ENCODE measurements at regions not wholly inside any gene's neighbourhood (a gene's known extent, or its start where the extent isn't known, plus 50 kb on each side); places are given as distances from the start of the nearest gene placed in this dataset.

GRCh38 chr12:118743896-118744700 is 237.2 kb upstream of the SRRM4 start:
- no peak overlapping the region for H3K4me3 ChIP-seq (ENCODE audit: low read length)
- no peak for DNase-seq (ENCODE audit: low read depth)
- no peak for TF ChIP-seq CTCF (conservative IDR thresholded peaks at IDR 0.05; ENCODE audit: low read length)

- no peak overlapping the region for H3K4me3 ChIP-seq (ENCODE audit: low read length)
- DNase-seq (ENCODE audit: low read depth), result no peak
- no peak for TF ChIP-seq CTCF (conservative IDR thresholded peaks at IDR 0.05; ENCODE audit: low read length)
Measured at GRCh38 chr12:118746176-118746575, 235.2 kb upstream of the SRRM4 start.

GRCh38 chr12:118746960-118747359 is 234.4 kb upstream of the SRRM4 start:
- no peak for DNase-seq (ENCODE audit: low read depth)
- no peak overlapping the region for H3K4me3 ChIP-seq (ENCODE audit: low read length)
- TF ChIP-seq CTCF (conservative IDR thresholded peaks at IDR 0.05; ENCODE audit: low read length), result no peak

GRCh38 chr12:118747771-118748170 is 233.6 kb upstream of the SRRM4 start:
- no peak for DNase-seq (ENCODE audit: low read depth)
- no peak overlapping the region for H3K4me3 ChIP-seq (ENCODE audit: low read length)
- no peak for TF ChIP-seq CTCF (conservative IDR thresholded peaks at IDR 0.05; ENCODE audit: low read length)

GRCh38 chr12:118748478-118749380 is 232.6 kb upstream of the SRRM4 start:
- DNase-seq (ENCODE audit: low read depth), result no peak
- no peak overlapping the region for H3K4me3 ChIP-seq (ENCODE audit: low read length)
- TF ChIP-seq CTCF (conservative IDR thresholded peaks at IDR 0.05; ENCODE audit: low read length), result no peak

- H3K4me3 ChIP-seq (ENCODE audit: low read length), result no peak overlapping the region
- DNase-seq (ENCODE audit: low read depth), result no peak
- TF ChIP-seq CTCF (conservative IDR thresholded peaks at IDR 0.05; ENCODE audit: low read length), result no peak
Measured at GRCh38 chr12:118749646-118750045, 231.7 kb upstream of the SRRM4 start.

All from AG10803 (cell line).